GM21786 (cell line): ENCODE measurements at regions not wholly inside any gene's neighbourhood (a gene's known extent, or its start where the extent isn't known, plus 50 kb on each side); places are given as distances from the start of the nearest gene placed in this dataset.
A peak's percentile ranks its signal among the peaks of the same experiment; 100 is the strongest.

Source experiments
- ATAC-seq: cut with Tn5 transposase; IDR thresholded peaks from one replicate; pipeline ENCODE4 v1.9.1; 2021; ENCODE audit not compliant: unreplicated experiment

- ATAC-seq = no peak
These were observed 98.6 kb downstream of the FHDC1 start for GRCh38 chr4:153034681-153035080.

GRCh38 chr4:153036931-153037482, 100.9 kb downstream of the FHDC1 start:
- no peak for ATAC-seq

- no peak for ATAC-seq
These were observed 102.6 kb downstream of the FHDC1 start for GRCh38 chr4:153038623-153039311.

- no peak for ATAC-seq
These were observed 103.5 kb downstream of the FHDC1 start for GRCh38 chr4:153039542-153040185.

GRCh38 chr4:153040677-153041076, 104.6 kb downstream of the FHDC1 start:
- no peak for ATAC-seq

GRCh38 chr4:153044036-153044435, 107.9 kb downstream of the FHDC1 start:
- no peak for ATAC-seq

GRCh38 chr4:153045111-153045982, 109.2 kb downstream of the FHDC1 start:
- ATAC-seq = peak; percentile 64

- ATAC-seq = no peak
These were observed 122.5 kb downstream of the FHDC1 start for GRCh38 chr4:153058671-153059060.

GRCh38 chr4:153060196-153060595, 124.1 kb downstream of the FHDC1 start:
- ATAC-seq = no peak

- ATAC-seq = no peak
These were observed 125.8 kb downstream of the FHDC1 start for GRCh38 chr4:153061971-153062370.

- ATAC-seq = no peak
These were observed 126.6 kb downstream of the FHDC1 start for GRCh38 chr4:153062652-153063168.

GRCh38 chr4:153063490-153063889, 127.4 kb downstream of the FHDC1 start:
- no peak for ATAC-seq

GRCh38 chr4:153064571-153064970, 128.4 kb downstream of the FHDC1 start:
- no peak for ATAC-seq

- ATAC-seq = no peak
These were observed 129.2 kb downstream of the FHDC1 start for GRCh38 chr4:153065276-153065675.

GRCh38 chr4:153067376-153067775, 131.3 kb downstream of the FHDC1 start:
- ATAC-seq = no peak

- no peak for ATAC-seq
These were observed 132.6 kb downstream of the FHDC1 start for GRCh38 chr4:153068751-153069150.

GRCh38 chr4:153071958-153072598, 132.2 kb upstream of the TRIM2 start:
- ATAC-seq = no peak

GRCh38 chr4:153072661-153073060, 131.6 kb upstream of the TRIM2 start:
- no peak for ATAC-seq

- ATAC-seq = no peak
These were observed 129.8 kb upstream of the TRIM2 start for GRCh38 chr4:153074486-153074885.

- no peak for ATAC-seq
These were observed 129.2 kb upstream of the TRIM2 start for GRCh38 chr4:153074936-153075630.
